Endothelial cell of umbilical vein (primary cell): ENCODE measurements at regions not wholly inside any gene's neighbourhood (a gene's known extent, or its start where the extent isn't known, plus 50 kb on each side); places are given as distances from the start of the nearest gene placed in this dataset.

Experiments
- BruUV-seq: library from RNA; stranded (reverse); fragments of 400-500 nt; replicated peaks from 2 replicates; lab custom pipeline; 2021; lab: Mats Ljungman, UMichigan
- CTCF ChIA-PET: fragments of 300-600, 350-600 bp; sonication (Branson Sonifier 250); formaldehyde crosslinking; loops from one replicate; lab custom pipeline; 2021; ENCODE audit warnings: antibody characterized with exemption, inconsistent platforms; lab: Charles Lee
- POLR2A ChIA-PET: fragments of 300-600, 350-600 bp; sonication (Branson Sonifier 250); formaldehyde crosslinking; loops from one replicate; lab custom pipeline; 2021; ENCODE audit warnings: antibody characterized with exemption, inconsistent platforms; lab: Charles Lee
- DNase-seq: peaks from one replicate; pipeline ENCODE4 v3.0.0-alpha.2; 2011; ENCODE audit warnings: low read depth, low spot score
- FAIRE-seq: peaks from 2 replicates; lab custom pipeline; 2011; peaks lifted over from hg19 to GRCh38; lab: Jason Lieb, UNC
- H2AFZ ChIP-seq: 2 replicates; pipeline ENCODE4 v1.6.0; 2012; ENCODE audit warnings: low read depth, low read length, control low read depth, inconsistent platforms
- H3K27ac ChIP-seq: 2 replicates; pipeline ENCODE4 v1.5.1; 2011; ENCODE audit warnings: low read depth, mild to moderate bottlenecking, control low read depth, low read length, moderate library complexity; ENCODE audit not compliant: insufficient read depth
- H3K27me3 ChIP-seq, 2 experiments: 2 replicates each; pipeline versions ENCODE4 v1.6.0 to v1.6.1; 2011; ENCODE audit warnings: low read length in 2 of 2, mixed read lengths in 1 of 2; ENCODE audit not compliant: control insufficient read depth in 2 of 2, insufficient read depth in 2 of 2
- H3K36me3 ChIP-seq, 2 experiments: 2 replicates in 1 of 2; 3 replicates in 1 of 2; pipeline ENCODE4 v1.5.1; 2011; ENCODE audit warnings: low read length in 2 of 2, mild to moderate bottlenecking in 1 of 2, moderate library complexity in 1 of 2; ENCODE audit not compliant: control insufficient read depth in 2 of 2, insufficient read depth in 2 of 2; ENCODE audit errors: extremely low read depth in 1 of 2
- H3K4me1 ChIP-seq: 3 replicates; pipeline ENCODE4 v1.5.1; 2011; ENCODE audit warnings: mild to moderate bottlenecking, low read length; ENCODE audit not compliant: control insufficient read depth, insufficient read depth; ENCODE audit errors: extremely low read depth
- H3K4me2 ChIP-seq: 2 replicates; pipeline ENCODE4 v1.6.1; 2011; ENCODE audit warnings: low read length, control low read depth, mixed read lengths; ENCODE audit not compliant: insufficient read depth
- H3K4me3 ChIP-seq, 3 experiments: fragments of 200-600 bp in 1 of 3; sonication (generic), shearing (Covaris generic) in 1 of 3; replicated peaks in 1 of 3; 2 replicates each; pipeline ENCODE4 v1.5.1; 2011 to 2016; ENCODE audit warnings: control low read depth in 3 of 3, low read length in 3 of 3, mild to moderate bottlenecking in 2 of 3, inconsistent platforms in 1 of 3, low read depth in 1 of 3, moderate library complexity in 1 of 3; ENCODE audit not compliant: insufficient read depth in 1 of 3
- H3K79me2 ChIP-seq: 2 replicates; pipeline ENCODE4 v1.6.0; 2012; ENCODE audit warnings: low read length, inconsistent platforms; ENCODE audit not compliant: control insufficient read depth, insufficient read depth
- H3K9ac ChIP-seq: replicated peaks from 2 replicates; pipeline ENCODE3; 2011; ENCODE audit warnings: low read length, control low read depth; ENCODE audit not compliant: insufficient read depth; ENCODE audit errors: extremely low read depth
- H3K9me1 ChIP-seq: replicated peaks from 3 replicates; pipeline ENCODE4 v1.6.0; 2011; ENCODE audit warnings: mild to moderate bottlenecking, low read length; ENCODE audit not compliant: control insufficient read depth, insufficient read depth; ENCODE audit errors: extremely low read depth
- H3K9me3 ChIP-seq: replicated peaks from 2 replicates; pipeline ENCODE4 v1.5.1; 2012; ENCODE audit warnings: low read length, inconsistent platforms; ENCODE audit not compliant: control insufficient read depth, insufficient read depth
- H4K20me1 ChIP-seq: replicated peaks from 2 replicates; pipeline ENCODE3; 2011; ENCODE audit warnings: mild to moderate bottlenecking, low read length; ENCODE audit not compliant: control insufficient read depth, insufficient read depth; ENCODE audit errors: extremely low read depth
- EZH2 ChIP-seq: IDR thresholded peaks from 2 replicates; pipeline ENCODE4 v1.6.1; 2012; ENCODE audit warnings: borderline replicate concordance, low read depth, mild to moderate bottlenecking, moderate library complexity, low read length, inconsistent platforms; ENCODE audit not compliant: severe bottlenecking
- FOS ChIP-seq: IDR thresholded peaks from 2 replicates; pipeline ENCODE4 v1.6.1; 2011; ENCODE audit warnings: mild to moderate bottlenecking, low read length, moderate library complexity, borderline replicate concordance; ENCODE audit not compliant: insufficient read depth
- GATA2 ChIP-seq: IDR thresholded peaks from 2 replicates; pipeline ENCODE4 v1.7.0; 2011; ENCODE audit warnings: low read depth, mild to moderate bottlenecking, moderate library complexity, mixed read lengths, low read length; ENCODE audit not compliant: insufficient read length, insufficient read depth
- JUN ChIP-seq: IDR thresholded peaks from 2 replicates; pipeline ENCODE4 v1.6.1; 2011; ENCODE audit warnings: borderline replicate concordance, low read depth; ENCODE audit not compliant: insufficient read length, insufficient read depth
- MYC ChIP-seq: IDR thresholded peaks from one replicate; pipeline ENCODE4 v1.6.1; 2011; ENCODE audit warnings: mild to moderate bottlenecking, low read depth, low read length
- POLR2A ChIP-seq: IDR thresholded peaks from 2 replicates; pipeline ENCODE4 v1.6.1; 2012; ENCODE audit warnings: low read depth, mild to moderate bottlenecking, control low read depth, low read length
- POLR2AphosphoS5 ChIP-seq: IDR thresholded peaks from 2 replicates; pipeline ENCODE4 v1.6.1; 2012; ENCODE audit warnings: low read depth, mild to moderate bottlenecking, control low read depth, low read length, moderate library complexity; ENCODE audit not compliant: insufficient read depth
- dilution Hi-C: fragments of 300-500 bp; cut with MboI; formaldehyde crosslinking; loops from one replicate; pipeline ENCODE4 v1.15.0; 2019; ENCODE audit warnings: low sequenced_read_pairs; ENCODE audit not compliant: extremely low pct_ligation_motif_present
- intact Hi-C: fragments of 100-400 bp; cut with micrococcal nuclease; formaldehyde crosslinking; loops from one replicate; pipeline ENCODE4 v1.10.0; 2022
- TF ChIP-seq, protein P1 (sequence below), 2 donors: IDR thresholded peaks; 1 replicate in 1 of 2; 2 replicates in 1 of 2; pipeline ENCODE4 v1.5.1; 2011; ENCODE audit warnings: low read length in 2 of 2, mild to moderate bottlenecking in 2 of 2, moderate library complexity in 2 of 2, control low read depth in 1 of 2, inconsistent platforms in 1 of 2, low read depth in 1 of 2; ENCODE audit not compliant: insufficient read depth in 1 of 2; ENCODE audit errors: extremely low read depth in 1 of 2

GRCh38 chr2:15708865-15709820 is 117.5 kb downstream of the DDX1 start:
- no peak for TF ChIP-seq EZH2
- TF ChIP-seq MYC: no peak
- TF ChIP-seq, protein P1, sequence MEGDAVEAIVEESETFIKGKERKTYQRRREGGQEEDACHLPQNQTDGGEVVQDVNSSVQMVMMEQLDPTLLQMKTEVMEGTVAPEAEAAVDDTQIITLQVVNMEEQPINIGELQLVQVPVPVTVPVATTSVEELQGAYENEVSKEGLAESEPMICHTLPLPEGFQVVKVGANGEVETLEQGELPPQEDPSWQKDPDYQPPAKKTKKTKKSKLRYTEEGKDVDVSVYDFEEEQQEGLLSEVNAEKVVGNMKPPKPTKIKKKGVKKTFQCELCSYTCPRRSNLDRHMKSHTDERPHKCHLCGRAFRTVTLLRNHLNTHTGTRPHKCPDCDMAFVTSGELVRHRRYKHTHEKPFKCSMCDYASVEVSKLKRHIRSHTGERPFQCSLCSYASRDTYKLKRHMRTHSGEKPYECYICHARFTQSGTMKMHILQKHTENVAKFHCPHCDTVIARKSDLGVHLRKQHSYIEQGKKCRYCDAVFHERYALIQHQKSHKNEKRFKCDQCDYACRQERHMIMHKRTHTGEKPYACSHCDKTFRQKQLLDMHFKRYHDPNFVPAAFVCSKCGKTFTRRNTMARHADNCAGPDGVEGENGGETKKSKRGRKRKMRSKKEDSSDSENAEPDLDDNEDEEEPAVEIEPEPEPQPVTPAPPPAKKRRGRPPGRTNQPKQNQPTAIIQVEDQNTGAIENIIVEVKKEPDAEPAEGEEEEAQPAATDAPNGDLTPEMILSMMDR (IDR thresholded peaks at IDR 0.05; ENCODE audit: extremely low read depth in 1 of 2, insufficient read depth in 1 of 2, low read depth in 1 of 2, low read length in 2 of 2): no peak
- TF ChIP-seq POLR2AphosphoS5: peak; percentile 90
- peak; percentile 83 for TF ChIP-seq JUN
- TF ChIP-seq POLR2A: peak; percentile 29
- TF ChIP-seq FOS: peak; percentile 96
- TF ChIP-seq GATA2: peak; percentile 50
- CTCF ChIA-PET: interaction anchor here (0.9 to 2.1 kb wide), 7 partner anchors 13 to 222 kb away, joined by 3 to 7 read pairs (median 4); no protein-coding TSS in a partner anchor
- intact Hi-C loops: loop anchor here (1.0 to 2.0 kb wide), 8 partner anchors 21 to 230 kb away; no protein-coding TSS in a partner anchor
- H4K20me1 ChIP-seq: no peaks in the 10 kb centered on the region
- no peaks in the 10 kb centered on the region for H3K27me3 ChIP-seq
- FAIRE-seq (peak; percentile 94), DNase-seq (peak; percentile 84)
- H3K9me1 ChIP-seq: no peaks in the 10 kb centered on the region
- BruUV-seq: no TSS peak
- peaks cover 37% of the 10 kb centered on the region for H3K4me1 ChIP-seq
- peak overlapping the region; percentile 35 for H3K27ac ChIP-seq
- no peaks in the 10 kb centered on the region for H3K36me3 ChIP-seq
- H3K79me2 ChIP-seq: no peaks in the 10 kb centered on the region
- peak overlapping the region; percentile 48 for H3K4me2 ChIP-seq
- peak overlapping the region; percentile 13 for H2AFZ ChIP-seq
- H3K9ac ChIP-seq: peak overlapping the region; percentile 1
- H3K4me3 ChIP-seq: no peak overlapping the region
- dilution Hi-C loops: no loop called here
- POLR2A ChIA-PET: interaction anchor here (0.8 kb wide), 1 partner anchor 69 kb away, joined by 3 read pairs; no protein-coding TSS in a partner anchor
- H3K9me3 ChIP-seq: no peaks in the 10 kb centered on the region
